ENCODE measurements at regions not wholly inside any gene's neighbourhood (a gene's known extent, or its start where the extent isn't known, plus 50 kb on each side); places are given as distances from the start of the nearest gene placed in this dataset.

DNA sequence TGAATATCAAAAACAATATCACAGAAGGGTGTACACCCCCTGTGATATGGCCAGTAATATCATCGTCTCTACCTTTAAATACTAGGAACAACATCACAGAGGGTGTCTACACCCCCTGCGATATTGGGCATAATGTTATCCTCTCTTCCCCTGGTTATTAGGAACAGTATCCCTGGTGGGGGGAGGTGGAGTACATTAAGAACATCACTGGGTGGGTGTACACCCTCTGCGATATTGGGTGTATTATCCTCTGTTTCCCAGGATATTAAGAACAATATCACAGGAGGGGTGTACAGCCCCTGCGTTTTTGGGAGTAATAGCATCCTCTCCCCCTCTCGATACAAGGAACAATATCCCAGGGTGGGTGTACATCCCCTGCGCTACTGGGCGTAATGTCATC, 1932.8 kb downstream of the SUCLG1 start:
- ChIA-PET CTCF (no interaction called here), POLR2A (ENCODE audit: low non-redundant PET) (no interaction called here)
- peaks cover 6% of the 10 kb centered on the region for H3K9me3 ChIP-seq (ENCODE audit: low read depth, low read length, poor library complexity, severe bottlenecking)
- H3K27me3 ChIP-seq (replicated peaks; ENCODE audit: insufficient read depth, low read depth, low read length, poor library complexity) = no peaks in the 10 kb centered on the region
- no peak overlapping the region for H3K4me3 ChIP-seq (ENCODE audit: low read depth, low read length, poor library complexity, severe bottlenecking)
- no peaks in the 10 kb centered on the region for H3K4me1 ChIP-seq (ENCODE audit: insufficient read depth, low read length, poor library complexity, severe bottlenecking)
- H3K36me3 ChIP-seq (ENCODE audit: insufficient read depth, low read length, poor library complexity, severe bottlenecking) = no peaks in the 10 kb centered on the region
- no peak overlapping the region for H3K27ac ChIP-seq (ENCODE audit: low read depth, low read length, poor library complexity, severe bottlenecking)
- BruUV-seq (replicated peaks) = no TSS peak
- DNase-seq (ENCODE audit: low spot score) = no peak
- intact Hi-C loops (cut with micrococcal nuclease; ENCODE audit: unreplicated experiment) = no loop called here
- TF ChIP-seq EZH2 (IDR thresholded peaks at IDR 0.05; ENCODE audit: borderline replicate concordance, low read depth, low read length, poor library complexity, severe bottlenecking) = no peak
- TF ChIP-seq, protein P1, sequence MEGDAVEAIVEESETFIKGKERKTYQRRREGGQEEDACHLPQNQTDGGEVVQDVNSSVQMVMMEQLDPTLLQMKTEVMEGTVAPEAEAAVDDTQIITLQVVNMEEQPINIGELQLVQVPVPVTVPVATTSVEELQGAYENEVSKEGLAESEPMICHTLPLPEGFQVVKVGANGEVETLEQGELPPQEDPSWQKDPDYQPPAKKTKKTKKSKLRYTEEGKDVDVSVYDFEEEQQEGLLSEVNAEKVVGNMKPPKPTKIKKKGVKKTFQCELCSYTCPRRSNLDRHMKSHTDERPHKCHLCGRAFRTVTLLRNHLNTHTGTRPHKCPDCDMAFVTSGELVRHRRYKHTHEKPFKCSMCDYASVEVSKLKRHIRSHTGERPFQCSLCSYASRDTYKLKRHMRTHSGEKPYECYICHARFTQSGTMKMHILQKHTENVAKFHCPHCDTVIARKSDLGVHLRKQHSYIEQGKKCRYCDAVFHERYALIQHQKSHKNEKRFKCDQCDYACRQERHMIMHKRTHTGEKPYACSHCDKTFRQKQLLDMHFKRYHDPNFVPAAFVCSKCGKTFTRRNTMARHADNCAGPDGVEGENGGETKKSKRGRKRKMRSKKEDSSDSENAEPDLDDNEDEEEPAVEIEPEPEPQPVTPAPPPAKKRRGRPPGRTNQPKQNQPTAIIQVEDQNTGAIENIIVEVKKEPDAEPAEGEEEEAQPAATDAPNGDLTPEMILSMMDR (conservative IDR thresholded peaks at IDR 0.05; ENCODE audit: low read depth, low read length) = no peak

DNA sequence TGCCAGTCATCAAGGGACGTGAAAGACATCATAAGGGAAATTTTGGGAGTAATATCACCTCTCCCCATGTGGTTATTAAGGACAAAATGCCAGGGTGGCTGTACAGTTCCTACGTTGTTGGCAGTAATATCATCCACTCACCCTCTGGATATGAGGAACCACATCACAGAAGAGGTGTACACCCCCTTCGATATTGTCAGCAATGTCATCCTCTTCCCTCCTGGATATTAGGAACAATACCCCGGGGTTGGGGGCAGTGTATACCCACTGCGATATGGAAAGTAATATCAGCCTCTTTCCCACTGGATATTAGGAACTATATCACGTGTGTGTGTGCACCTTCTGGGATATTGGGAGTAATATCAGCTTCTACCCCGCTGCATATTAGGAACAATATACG, 1933.3 kb downstream of the SUCLG1 start:
- H3K27me3 ChIP-seq (replicated peaks; ENCODE audit: insufficient read depth, low read depth, low read length, poor library complexity) = no peaks in the 10 kb centered on the region
- intact Hi-C loops (cut with micrococcal nuclease; ENCODE audit: unreplicated experiment) = no loop called here
- H3K4me3 ChIP-seq (ENCODE audit: low read depth, low read length, poor library complexity, severe bottlenecking) = no peak overlapping the region
- DNase-seq (ENCODE audit: low spot score) = no peak
- no TSS peak for BruUV-seq (replicated peaks)
- H3K36me3 ChIP-seq (ENCODE audit: insufficient read depth, low read length, poor library complexity, severe bottlenecking) = no peaks in the 10 kb centered on the region
- no peak overlapping the region for H3K27ac ChIP-seq (ENCODE audit: low read depth, low read length, poor library complexity, severe bottlenecking)
- peaks cover 6% of the 10 kb centered on the region for H3K9me3 ChIP-seq (ENCODE audit: low read depth, low read length, poor library complexity, severe bottlenecking)
- TF ChIP-seq EZH2 (IDR thresholded peaks at IDR 0.05; ENCODE audit: borderline replicate concordance, low read depth, low read length, poor library complexity, severe bottlenecking) = no peak
- TF ChIP-seq, protein P1 (conservative IDR thresholded peaks at IDR 0.05; ENCODE audit: low read depth, low read length) = no peak
- ChIA-PET CTCF (no interaction called here), POLR2A (ENCODE audit: low non-redundant PET) (no interaction called here)
- no peaks in the 10 kb centered on the region for H3K4me1 ChIP-seq (ENCODE audit: insufficient read depth, low read length, poor library complexity, severe bottlenecking)

DNA sequence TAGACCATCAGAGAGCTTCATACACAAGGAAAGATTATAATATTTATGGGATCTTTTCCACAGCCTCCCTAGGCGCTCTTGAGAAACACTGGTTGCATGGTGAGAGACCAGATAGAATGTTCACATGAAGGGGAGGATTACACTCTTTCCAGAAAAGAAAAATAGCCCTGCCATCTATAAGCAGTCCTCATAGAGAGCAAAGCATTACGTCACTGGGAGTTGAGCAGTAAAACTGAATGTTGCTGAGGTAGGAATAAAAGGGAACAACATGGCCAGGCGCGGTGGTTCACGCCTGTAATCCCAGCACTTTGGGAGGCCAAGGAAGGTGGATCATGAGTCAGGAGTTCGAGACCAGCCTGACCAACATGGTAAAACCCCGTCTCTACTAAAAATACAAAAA, 1934.3 kb downstream of the SUCLG1 start:
- Histone ChIP-seq H3K36me3 (ENCODE audit: insufficient read depth, low read length, poor library complexity, severe bottlenecking) (no peaks in the 10 kb centered on the region), H3K4me1 (ENCODE audit: insufficient read depth, low read length, poor library complexity, severe bottlenecking) (no peaks in the 10 kb centered on the region), H3K27me3 (replicated peaks; ENCODE audit: insufficient read depth, low read depth, low read length, poor library complexity) (no peaks in the 10 kb centered on the region), H3K27ac (ENCODE audit: low read depth, low read length, poor library complexity, severe bottlenecking) (no peak overlapping the region), H3K4me3 (ENCODE audit: low read depth, low read length, poor library complexity, severe bottlenecking) (no peak overlapping the region), H3K9me3 (ENCODE audit: low read depth, low read length, poor library complexity, severe bottlenecking) (peaks cover 6% of the 10 kb centered on the region)
- TF ChIP-seq, protein P1 (conservative IDR thresholded peaks at IDR 0.05; ENCODE audit: low read depth, low read length) = no peak
- POLR2A ChIA-PET (ENCODE audit: low non-redundant PET) = no interaction called here
- CTCF ChIA-PET = no interaction called here
- intact Hi-C loops (cut with micrococcal nuclease; ENCODE audit: unreplicated experiment) = no loop called here
- BruUV-seq (replicated peaks) = no TSS peak
- DNase-seq (ENCODE audit: low spot score) = no peak

All from A673 (cell line).